OCI-LY3 (cell line): ENCODE measurements at regions not wholly inside any gene's neighbourhood (a gene's known extent, or its start where the extent isn't known, plus 50 kb on each side); places are given as distances from the start of the nearest gene placed in this dataset.

Source experiments
- CTCF ChIP-seq: fragments of 200-600, 300-600 bp; sonication (generic); IDR thresholded peaks from 2 replicates; pipeline ENCODE4 v1.5.1; 2014; ENCODE audit warnings: antibody characterized with exemption, low read length, low read depth
- EZH2phosphoT487 ChIP-seq: fragments of 200-600 bp; shearing (Covaris generic); IDR thresholded peaks from 2 replicates; pipeline ENCODE4 v1.6.1; 2018; ENCODE audit warnings: antibody characterized with exemption, mixed run types, low read depth

GRCh38 chr16:60648290-60648689, 1387.9 kb downstream of the CDH8 start:
- TF ChIP-seq CTCF = no peak
- TF ChIP-seq EZH2phosphoT487 = no peak
